Fibroblast of mammary gland (primary cell): ENCODE measurements at regions not wholly inside any gene's neighbourhood (a gene's known extent, or its start where the extent isn't known, plus 50 kb on each side); places are given as distances from the start of the nearest gene placed in this dataset.

Source experiments
- DNase-seq: peaks from one replicate; pipeline ENCODE4 v3.0.0-alpha.2; 2010; ENCODE audit warnings: low read depth
- H3K4me3 ChIP-seq: 2 replicates; pipeline ENCODE4 v1.5.1; 2011; ENCODE audit warnings: low read depth, mild to moderate bottlenecking, low read length, moderate library complexity; ENCODE audit not compliant: control insufficient read depth
- CTCF ChIP-seq: conservative IDR thresholded peaks from 2 replicates; pipeline ENCODE4 v1.5.1; 2011; ENCODE audit warnings: low read depth, low read length, inconsistent platforms; ENCODE audit not compliant: control insufficient read depth, insufficient read depth

- no peak overlapping the region for H3K4me3 ChIP-seq
- no peak for DNase-seq
- no peak for TF ChIP-seq CTCF
Measured at GRCh38 chr9:89874351-89875321, 269.8 kb downstream of the GADD45G start.

GRCh38 chr9:89877051-89878002 lies 272.5 kb downstream of the GADD45G start:
- no peak for DNase-seq
- no peak overlapping the region for H3K4me3 ChIP-seq
- no peak for TF ChIP-seq CTCF

GRCh38 chr9:89878003-89878411 lies 273.2 kb downstream of the GADD45G start:
- no peak overlapping the region for H3K4me3 ChIP-seq
- DNase-seq = no peak
- TF ChIP-seq CTCF = no peak

GRCh38 chr9:89878687-89879086 lies 273.9 kb downstream of the GADD45G start:
- no peak for TF ChIP-seq CTCF
- H3K4me3 ChIP-seq = no peak overlapping the region
- peak; percentile 21 for DNase-seq

GRCh38 chr9:89879276-89879675 lies 274.5 kb downstream of the GADD45G start:
- DNase-seq = no peak
- no peak for TF ChIP-seq CTCF
- H3K4me3 ChIP-seq = no peak overlapping the region

- no peak for TF ChIP-seq CTCF
- DNase-seq = no peak
- H3K4me3 ChIP-seq = no peak overlapping the region
Measured at GRCh38 chr9:89879701-89880100, 274.9 kb downstream of the GADD45G start.
